Skeletal muscle tissue (tissue), 3 donors: ENCODE measurements at regions not wholly inside any gene's neighbourhood (a gene's known extent, or its start where the extent isn't known, plus 50 kb on each side); places are given as distances from the start of the nearest gene placed in this dataset.

ENCODE experiments used
- H3K27ac ChIP-seq: one replicate; pipeline ENCODE4 v1.7.0; 2013; ENCODE audit warnings: mild to moderate bottlenecking, low read depth, low read length, inconsistent platforms
- H3K27me3 ChIP-seq, 3 donors: one replicate each; pipeline ENCODE4 v1.7.0; 2013; ENCODE audit warnings: low read length in 3 of 3; ENCODE audit not compliant: control insufficient read depth in 3 of 3, insufficient read depth in 3 of 3
- H3K36me3 ChIP-seq, 3 donors: one replicate each; pipeline ENCODE4 v1.7.0; 2013; ENCODE audit warnings: low read length in 3 of 3; ENCODE audit not compliant: control insufficient read depth in 3 of 3, insufficient read depth in 3 of 3
- H3K4me1 ChIP-seq, 3 donors: one replicate each; pipeline ENCODE4 v1.7.0; 2013; ENCODE audit warnings: low read length in 3 of 3, mild to moderate bottlenecking in 3 of 3; ENCODE audit not compliant: control insufficient read depth in 3 of 3, insufficient read depth in 3 of 3
- H3K4me3 ChIP-seq, 3 donors: one replicate each; pipeline ENCODE4 v1.7.0; 2013; ENCODE audit warnings: low read length in 3 of 3
- H3K9ac ChIP-seq, 3 donors: one replicate each; pipeline ENCODE4 v1.7.0; 2013; ENCODE audit warnings: low read length in 3 of 3, mild to moderate bottlenecking in 3 of 3, moderate library complexity in 2 of 3, low read depth in 1 of 3
- H3K9me3 ChIP-seq, 3 donors: one replicate each; pipeline ENCODE4 v1.7.0; 2013; ENCODE audit warnings: low read length in 3 of 3; ENCODE audit not compliant: control insufficient read depth in 3 of 3
- donor health status: Osteomylitis.

- Histone ChIP-seq H3K27me3 (peaks cover 0 to 8% (median 5%) of the 10 kb centered on the region in 3 donors), H3K27ac (no peak overlapping the region), H3K36me3 (no peaks in the 10 kb centered on the region), H3K4me3 (no peak overlapping the region), H3K9ac (no peak overlapping the region), H3K9me3 (peaks cover 0 to 5% (median 5%) of the 10 kb centered on the region in 3 donors), H3K4me1 (no peaks in the 10 kb centered on the region)
These were observed 251.2 kb downstream of the BRD1 start for GRCh38 chr22:49576241-49577141.

DNA sequence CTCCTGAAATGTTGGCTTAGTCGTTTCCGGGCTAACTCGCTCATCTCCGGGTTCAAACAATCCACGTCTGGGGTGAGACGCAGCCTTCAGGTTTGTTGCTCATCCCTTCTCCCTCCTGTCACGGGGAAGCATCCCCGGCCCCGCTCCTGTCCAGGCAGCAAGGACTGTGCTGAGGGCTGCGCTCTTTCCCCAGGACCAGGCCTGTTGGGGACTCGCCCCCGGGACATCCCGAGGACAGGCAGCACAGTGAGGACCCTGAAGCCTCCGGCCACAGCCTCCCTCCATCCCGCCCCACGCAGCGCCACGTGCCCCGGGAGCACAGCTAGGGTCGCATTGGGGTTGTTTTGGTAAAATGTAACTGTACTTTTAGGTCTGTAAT lies 252.0 kb downstream of the BRD1 start:
- Histone ChIP-seq H3K27ac (no peak overlapping the region), H3K9ac (no peak overlapping the region), H3K4me3 (no peak overlapping the region), H3K9me3 (peaks cover 0 to 3% (median 3%) of the 10 kb centered on the region in 3 donors), H3K27me3 (peaks cover 0 to 8% (median 5%) of the 10 kb centered on the region in 3 donors), H3K4me1 (no peaks in the 10 kb centered on the region), H3K36me3 (no peaks in the 10 kb centered on the region)

- H3K4me1 ChIP-seq, result no peaks in the 10 kb centered on the region
- H3K36me3 ChIP-seq, result no peaks in the 10 kb centered on the region
- H3K27me3 ChIP-seq, result peaks cover 0 to 9% (median 5%) of the 10 kb centered on the region in 3 donors
- peaks cover 0 to 1% (median 1%) of the 10 kb centered on the region in 3 donors for H3K9me3 ChIP-seq
- no peak overlapping the region for H3K9ac ChIP-seq
- no peak overlapping the region for H3K4me3 ChIP-seq
- H3K27ac ChIP-seq, result peak overlapping the region; percentile 0
These were observed 252.6 kb downstream of the BRD1 start for GRCh38 chr22:49574881-49575702.

DNA sequence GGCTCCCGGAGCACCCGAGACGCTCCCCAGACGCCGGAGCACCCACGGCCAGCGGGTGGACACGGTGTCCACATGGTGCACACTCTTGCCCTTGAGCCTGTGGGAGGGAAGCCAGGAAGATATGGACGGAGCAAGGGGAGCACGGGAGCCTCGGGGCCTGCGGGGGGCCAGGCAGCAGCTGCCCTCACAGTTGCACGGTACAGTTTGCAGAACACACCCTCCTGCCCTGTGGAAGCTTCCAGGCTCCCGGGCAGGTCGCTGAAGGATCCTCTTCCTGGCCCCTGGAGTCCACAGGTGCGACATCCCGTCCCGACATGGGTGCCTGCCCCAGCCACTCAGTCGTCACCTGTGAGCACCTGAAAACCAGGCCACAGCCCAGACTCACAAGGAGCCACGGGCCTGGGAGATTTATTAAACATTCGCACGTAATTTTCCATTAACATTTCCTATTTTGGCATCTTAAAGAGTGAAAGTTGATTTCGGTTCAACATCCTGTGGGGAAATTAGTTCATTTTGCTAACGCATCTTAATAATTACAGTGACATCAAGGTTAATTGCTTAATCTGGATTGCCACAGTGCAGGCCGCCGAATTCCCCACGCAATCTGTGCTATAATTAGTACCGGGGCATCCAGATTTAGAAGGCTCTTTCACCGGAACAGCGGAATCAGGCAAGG lies 253.3 kb downstream of the BRD1 start:
- Histone ChIP-seq H3K4me3 (no peak overlapping the region), H3K9ac (no peak overlapping the region), H3K4me1 (no peaks in the 10 kb centered on the region), H3K27ac (no peak overlapping the region), H3K36me3 (no peaks in the 10 kb centered on the region), H3K9me3 (no peaks in the 10 kb centered on the region), H3K27me3 (peaks cover 0 to 10% (median 5%) of the 10 kb centered on the region in 3 donors)

DNA sequence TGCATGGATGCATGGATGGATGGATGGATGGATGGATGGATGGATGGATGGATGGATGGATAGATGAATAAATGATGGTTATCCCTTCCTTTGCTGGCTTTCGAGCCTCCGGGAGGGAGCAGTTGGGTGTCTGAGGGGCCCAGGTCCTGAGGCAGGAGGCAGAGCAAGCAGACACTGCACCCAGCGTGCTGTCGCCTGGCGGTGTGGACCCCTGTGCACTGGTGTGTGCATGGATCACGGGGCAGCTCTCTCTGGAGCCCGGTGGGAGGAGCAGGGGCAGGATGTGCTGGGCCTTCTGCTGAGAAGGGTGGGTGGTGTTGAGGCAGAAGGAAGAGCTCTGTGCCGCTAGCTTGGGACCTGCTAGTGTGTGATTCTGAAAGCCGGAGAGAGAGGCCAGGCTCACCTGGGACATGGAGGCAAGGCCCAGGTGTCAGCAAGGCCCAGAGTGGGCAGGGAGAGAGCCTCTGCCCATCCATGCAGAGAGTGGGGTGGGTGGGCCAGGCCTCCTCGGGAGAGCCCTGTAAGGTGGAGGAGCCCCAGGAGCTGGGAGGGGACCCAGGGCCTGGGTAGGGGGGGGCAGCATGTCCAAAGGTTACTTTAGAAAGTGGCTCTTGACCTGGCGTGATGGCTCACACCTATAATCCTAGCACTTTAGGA lies 254.4 kb downstream of the BRD1 start:
- no peaks in the 10 kb centered on the region for H3K9me3 ChIP-seq
- no peaks in the 10 kb centered on the region for H3K36me3 ChIP-seq
- no peak overlapping the region for H3K9ac ChIP-seq
- H3K27me3 ChIP-seq, result peaks cover 0 to 10% (median 5%) of the 10 kb centered on the region in 3 donors
- no peaks in the 10 kb centered on the region for H3K4me1 ChIP-seq
- H3K4me3 ChIP-seq, result no peak overlapping the region
- H3K27ac ChIP-seq, result no peak overlapping the region

- Histone ChIP-seq H3K4me3 (no peak overlapping the region), H3K4me1 (no peaks in the 10 kb centered on the region), H3K9ac (no peak overlapping the region), H3K27ac (no peak overlapping the region), H3K9me3 (no peaks in the 10 kb centered on the region), H3K27me3 (peaks cover 0 to 5% (median 0%) of the 10 kb centered on the region in 3 donors), H3K36me3 (no peaks in the 10 kb centered on the region)
These were observed 256.3 kb downstream of the BRD1 start for GRCh38 chr22:49571326-49571725.

DNA sequence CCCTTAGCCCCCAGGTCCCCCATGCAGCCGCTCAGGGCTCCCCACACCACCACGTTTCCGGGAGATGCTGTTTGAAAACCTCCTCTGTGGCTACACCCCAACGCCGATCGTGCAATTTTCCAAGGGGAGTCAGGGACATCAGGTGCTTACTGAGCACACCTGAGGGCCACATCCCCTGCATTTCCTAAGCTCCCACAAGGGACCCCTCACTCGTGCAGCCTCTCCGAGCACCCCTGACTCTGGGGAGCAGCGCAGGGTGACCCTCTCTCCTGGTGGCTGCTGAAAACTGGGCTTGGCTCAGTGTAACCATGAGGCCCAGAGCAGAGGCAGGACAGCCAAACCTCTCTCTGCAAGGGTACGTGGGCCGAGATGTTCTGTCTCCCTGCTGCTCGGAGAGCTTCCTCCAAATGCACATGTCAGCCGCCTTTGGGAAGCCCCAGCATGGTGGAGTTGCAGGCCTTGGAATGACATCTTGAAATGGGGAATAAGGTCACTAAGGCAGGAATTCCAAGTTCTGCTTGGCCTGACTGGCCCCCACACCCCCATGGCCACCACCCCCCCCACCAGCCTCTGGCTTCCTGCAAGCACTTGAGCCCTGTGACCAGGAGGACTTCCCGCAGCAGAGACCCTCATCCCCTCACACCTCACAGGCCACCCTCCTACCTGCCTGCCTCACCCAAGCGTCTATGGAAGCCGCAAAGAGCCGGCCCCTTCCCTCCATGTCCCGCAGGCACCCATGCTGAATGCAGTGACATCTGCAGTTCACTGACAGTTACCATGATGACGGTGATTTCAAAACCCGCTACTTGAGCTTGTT lies 257.4 kb downstream of the BRD1 start:
- Histone ChIP-seq H3K9me3 (no peaks in the 10 kb centered on the region), H3K27me3 (peaks cover 0 to 5% (median 0%) of the 10 kb centered on the region in 3 donors), H3K4me1 (no peaks in the 10 kb centered on the region), H3K36me3 (no peaks in the 10 kb centered on the region), H3K4me3 (no peak overlapping the region), H3K9ac (no peak overlapping the region), H3K27ac (no peak overlapping the region)

DNA sequence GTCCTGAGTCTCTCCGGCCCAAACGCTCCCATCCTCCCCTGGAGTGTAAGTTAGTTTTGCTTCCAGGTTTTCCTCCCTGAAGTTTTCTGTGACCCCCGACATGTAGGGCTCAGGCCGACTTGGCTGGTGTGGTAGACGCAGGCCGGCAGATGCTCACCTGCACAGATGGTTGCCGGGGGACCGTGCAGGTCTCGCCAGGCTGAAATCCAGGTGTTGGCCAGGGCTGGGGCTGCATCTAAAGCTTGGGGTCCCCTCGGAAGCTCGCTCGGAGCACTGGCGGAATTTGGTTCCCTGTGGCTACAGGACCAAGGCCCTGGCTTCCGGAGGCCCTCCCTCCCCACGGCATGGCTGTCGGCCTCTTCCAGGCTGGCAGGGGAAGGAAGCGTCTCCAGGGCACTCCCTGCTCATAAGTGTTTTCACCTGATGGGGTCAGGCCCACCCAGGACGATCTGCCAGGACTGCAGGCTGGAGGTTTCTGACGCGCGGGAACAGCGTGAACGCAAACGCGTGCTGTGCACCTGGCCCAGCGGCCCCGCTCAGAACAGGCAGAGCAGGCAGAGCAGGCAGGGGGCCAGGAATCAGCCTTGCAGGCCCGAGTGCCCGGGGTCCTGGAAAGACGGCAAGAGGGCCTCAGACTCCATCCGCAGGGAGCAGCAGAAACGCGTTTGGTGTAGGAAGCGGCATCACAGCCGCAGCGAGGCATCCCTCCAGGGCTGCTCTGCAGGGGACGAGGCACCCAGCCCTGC lies 258.2 kb downstream of the BRD1 start:
- no peak overlapping the region for H3K27ac ChIP-seq
- no peaks in the 10 kb centered on the region for H3K9me3 ChIP-seq
- no peak overlapping the region for H3K4me3 ChIP-seq
- no peak overlapping the region for H3K9ac ChIP-seq
- no peaks in the 10 kb centered on the region for H3K4me1 ChIP-seq
- H3K36me3 ChIP-seq, result no peaks in the 10 kb centered on the region
- peaks cover 0 to 13% (median 0%) of the 10 kb centered on the region in 3 donors for H3K27me3 ChIP-seq
